T1000 (cell line): ENCODE measurements at regions not wholly inside any gene's neighbourhood (a gene's known extent, or its start where the extent isn't known, plus 50 kb on each side); places are given as distances from the start of the nearest gene placed in this dataset.

Experiments used
- DNase-seq: peaks from one replicate; lab custom pipeline; 2025; ENCODE audit warnings: mixed read lengths; lab: John Stamatoyannopoulos, UW

- DNase-seq = no peak
Observed at GRCh38 chr20:40770564-40771307, 81.7 kb upstream of the MAFB start.

GRCh38 chr20:40771308-40771610 is 82.2 kb upstream of the MAFB start:
- no peak for DNase-seq

- DNase-seq = no peak
Observed at GRCh38 chr20:40771848-40772511, 82.9 kb upstream of the MAFB start.

GRCh38 chr20:40773376-40773775 is 84.3 kb upstream of the MAFB start:
- no peak for DNase-seq

- DNase-seq = no peak
Observed at GRCh38 chr20:40774252-40774651, 85.2 kb upstream of the MAFB start.

- DNase-seq = no peak
Observed at GRCh38 chr20:40775561-40776146, 86.6 kb upstream of the MAFB start.

- DNase-seq = no peak
Observed at GRCh38 chr20:40776466-40777457, 87.7 kb upstream of the MAFB start.

GRCh38 chr20:40777653-40778052 is 88.6 kb upstream of the MAFB start:
- DNase-seq = no peak

GRCh38 chr20:40778894-40779496 is 90.0 kb upstream of the MAFB start:
- DNase-seq = no peak

- DNase-seq = no peak
Observed at GRCh38 chr20:40781327-40782042, 92.4 kb upstream of the MAFB start.

GRCh38 chr20:40782043-40782368 is 93.0 kb upstream of the MAFB start:
- DNase-seq = no peak

GRCh38 chr20:40785346-40785745 is 96.3 kb upstream of the MAFB start:
- DNase-seq = no peak

GRCh38 chr20:40786336-40786735 is 97.3 kb upstream of the MAFB start:
- DNase-seq = no peak

- DNase-seq = no peak
Observed at GRCh38 chr20:40787941-40788340, 98.9 kb upstream of the MAFB start.

- no peak for DNase-seq
Observed at GRCh38 chr20:40797425-40797824, 108.4 kb upstream of the MAFB start.

GRCh38 chr20:40798066-40798465 is 109.0 kb upstream of the MAFB start:
- DNase-seq = no peak

- DNase-seq = no peak
Observed at GRCh38 chr20:40802886-40803285, 113.8 kb upstream of the MAFB start.

- no peak for DNase-seq
Observed at GRCh38 chr20:40803381-40803780, 114.3 kb upstream of the MAFB start.

- no peak for DNase-seq
Observed at GRCh38 chr20:40805592-40805991, 116.6 kb upstream of the MAFB start.

- no peak for DNase-seq
Observed at GRCh38 chr20:40806929-40807820, 118.1 kb upstream of the MAFB start.
